ENCODE measurements at regions not wholly inside any gene's neighbourhood (a gene's known extent, or its start where the extent isn't known, plus 50 kb on each side); places are given as distances from the start of the nearest gene placed in this dataset.

DNA sequence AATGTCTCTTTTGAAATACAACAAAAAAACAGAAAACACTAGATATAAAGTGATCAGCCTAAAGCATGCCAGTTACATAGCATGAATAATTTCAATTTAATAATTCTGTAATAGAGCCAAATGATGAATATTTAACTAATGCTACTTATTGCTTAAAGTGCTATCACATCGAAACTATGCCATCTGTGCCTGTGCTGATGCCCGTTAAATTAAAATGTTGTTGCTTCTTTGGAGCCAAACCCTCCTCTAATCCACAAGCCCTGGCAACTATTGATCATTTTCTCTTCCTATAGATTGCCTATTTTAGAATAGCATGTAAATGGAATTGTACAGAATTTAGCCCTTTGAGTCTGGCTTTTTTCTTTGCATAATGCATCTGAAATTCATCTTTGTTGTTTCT is 356.2 kb downstream of the CHSY3 start:
- DNase-seq (ENCODE audit: low spot score) = no peak

GRCh38 chr5:130251931-130252330 is 347.7 kb downstream of the CHSY3 start:
- no peak for DNase-seq (ENCODE audit: low spot score)

DNA sequence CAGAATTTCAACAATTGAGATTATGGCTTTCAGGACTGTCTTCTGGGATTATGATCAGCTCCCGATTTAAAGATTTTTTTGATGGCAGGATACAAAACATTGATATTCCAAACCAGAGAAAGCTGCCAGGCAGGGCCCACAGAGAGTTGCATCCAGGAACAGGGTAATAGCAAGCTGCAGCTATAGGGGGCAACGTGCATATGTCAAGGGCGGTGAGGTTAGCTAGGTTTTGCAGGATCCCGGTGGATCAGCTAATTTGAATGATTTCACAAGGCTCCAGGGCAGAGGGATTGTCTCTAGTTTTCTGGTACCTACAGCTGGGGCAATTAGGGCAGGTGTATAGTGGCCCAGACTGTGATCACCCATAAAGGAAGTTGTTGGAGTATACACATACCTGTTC is 339.4 kb downstream of the CHSY3 start:
- DNase-seq (ENCODE audit: low spot score) = no peak

DNA sequence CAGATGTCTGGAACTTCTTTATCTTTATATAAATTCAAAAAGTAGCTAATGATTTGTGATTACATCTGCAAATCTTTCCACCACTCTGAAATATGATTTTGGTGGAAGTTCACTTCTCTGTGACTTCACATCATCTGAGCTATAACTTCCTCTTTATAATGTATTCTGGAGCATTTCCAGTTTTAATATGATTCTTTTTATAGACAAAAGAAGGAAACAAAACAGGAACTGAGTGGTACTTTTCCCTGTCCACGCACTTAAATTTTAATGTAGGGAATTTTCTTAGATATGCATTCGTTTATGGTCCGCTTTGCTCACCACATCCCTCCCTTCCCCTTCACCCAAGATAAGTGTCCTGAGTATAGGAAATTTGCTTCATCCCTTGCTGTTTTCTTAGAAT is 333.5 kb downstream of the CHSY3 start:
- no peak for DNase-seq (ENCODE audit: low spot score)

All from AG20443 (cell line).